HepG2 (cell line): ENCODE measurements at regions not wholly inside any gene's neighbourhood (a gene's known extent, or its start where the extent isn't known, plus 50 kb on each side); places are given as distances from the start of the nearest gene placed in this dataset.

Source experiments
- ATAC-seq: fragments of 200-7000 bp; cut with Tn5 transposase; 3 replicates; pipeline ENCODE4 v1.9.1; 2020; ENCODE audit warnings: mild to moderate bottlenecking, moderate library complexity
- BruUV-seq: library from RNA; stranded (reverse); fragments of 400-500 nt; replicated peaks from 2 replicates; lab custom pipeline; 2021; lab: Mats Ljungman, UMichigan
- CTCF ChIA-PET: fragments of 300-600 bp; formaldehyde crosslinking; extraction: SDS; loops from one replicate; lab custom pipeline; 2021; ENCODE audit warnings: low total read pairs, inconsistent platforms, low intra/inter-chr PET ratio; lab: Yijun Ruan, JAX
- POLR2A ChIA-PET: fragments of 350-600 bp; sonication (Branson Sonifier 250); formaldehyde crosslinking; loops from one replicate; lab custom pipeline; 2020; ENCODE audit warnings: antibody characterized with exemption, inconsistent platforms; lab: Yijun Ruan, JAX
- DNase-seq: peaks from one replicate; pipeline ENCODE4 v3.0.0-alpha.2; 2015; ENCODE audit warnings: low spot score
- FAIRE-seq: peaks from 3 replicates; lab custom pipeline; 2011; peaks lifted over from hg19 to GRCh38; lab: Jason Lieb, UNC
- H2AFZ ChIP-seq: one replicate; pipeline ENCODE4 v1.6.1; 2011; ENCODE audit warnings: low read length, inconsistent platforms
- H3K27ac ChIP-seq: fragments of 300-600 bp; 3 replicates; pipeline ENCODE4 v1.8.0; 2011; ENCODE audit warnings: mixed run types, mild to moderate bottlenecking, mixed read lengths, low read length, inconsistent platforms; ENCODE audit not compliant: insufficient read depth; ENCODE audit errors: extremely low read length
- H3K27me3 ChIP-seq, 2 experiments: fragments of 200-600 bp in 1 of 2; 2 replicates in 1 of 2; 3 replicates in 1 of 2; pipeline versions ENCODE4 v1.6.0 to v1.8.0; 2011; ENCODE audit warnings: low read length in 2 of 2, mild to moderate bottlenecking in 2 of 2, moderate library complexity in 2 of 2, inconsistent platforms in 1 of 2; ENCODE audit not compliant: insufficient read depth in 2 of 2, control insufficient read depth in 1 of 2
- H3K36me3 ChIP-seq, 2 experiments: fragments of 200-600 bp in 1 of 2; replicated peaks in 1 of 2; 2 replicates in 1 of 2; 3 replicates in 1 of 2; pipeline versions ENCODE4 v1.5.1 to v1.8.0; 2011; ENCODE audit warnings: low read length in 2 of 2, inconsistent platforms in 1 of 2; ENCODE audit not compliant: insufficient read depth in 2 of 2, control insufficient read depth in 1 of 2
- H3K4me1 ChIP-seq: 2 replicates; pipeline ENCODE4 v1.5.1; 2012; ENCODE audit warnings: low read length, inconsistent platforms; ENCODE audit not compliant: insufficient read depth
- H3K4me2 ChIP-seq: 2 replicates; pipeline ENCODE4 v1.6.0; 2011; ENCODE audit warnings: low read depth, low read length, inconsistent platforms
- H3K4me3 ChIP-seq, 3 experiments: fragments of 200-600 bp in 1 of 3; sonication (generic), shearing (Covaris generic) in 1 of 3; replicated peaks in 1 of 3; 2 replicates each; pipeline ENCODE4 v1.5.1; 2011 to 2016; ENCODE audit warnings: low read length in 3 of 3, inconsistent platforms in 2 of 3, low read depth in 2 of 3, mild to moderate bottlenecking in 2 of 3, control low read depth in 1 of 3, mixed read lengths in 1 of 3; ENCODE audit not compliant: insufficient read depth in 1 of 3
- H3K79me2 ChIP-seq: one replicate; pipeline ENCODE4 v1.6.1; 2011; ENCODE audit warnings: low read length, inconsistent platforms; ENCODE audit not compliant: insufficient read depth
- H3K9ac ChIP-seq: 2 replicates; pipeline ENCODE4 v1.6.0; 2011; ENCODE audit warnings: mild to moderate bottlenecking, low read depth, low read length, inconsistent platforms; ENCODE audit not compliant: insufficient read depth
- H3K9me3 ChIP-seq: 2 replicates; pipeline ENCODE4 v1.5.1; 2012; ENCODE audit warnings: mild to moderate bottlenecking, low read length
- H4K20me1 ChIP-seq: 2 replicates; pipeline ENCODE4 v1.6.0; 2011; ENCODE audit warnings: inconsistent platforms, mild to moderate bottlenecking, low read length, moderate library complexity; ENCODE audit not compliant: insufficient read depth
- FOXA1 ChIP-seq, 2 experiments: fragments of 450-650 bp in 1 of 2; sonication (generic) in 1 of 2; formaldehyde crosslinking in 1 of 2; IDR thresholded peaks; 2 replicates each; pipeline versions ENCODE4 v1.4.0 to v1.6.1; 2016 to 2020; ENCODE audit warnings: missing genetic modification reagents in 1 of 2
- HES4 ChIP-seq: sonication (generic); formaldehyde crosslinking; IDR thresholded peaks from 2 replicates; pipeline ENCODE4 v1.9.0; 2021; ENCODE audit warnings: mild to moderate bottlenecking, missing genetic modification reagents, borderline replicate concordance
- HNF4G ChIP-seq, 2 experiments: sonication (generic) in 1 of 2; formaldehyde crosslinking in 1 of 2; IDR thresholded peaks; 2 replicates each; pipeline versions ENCODE4 v1.4.0 to v1.6.1; 2011 to 2020; ENCODE audit warnings: borderline replicate concordance in 2 of 2, low read depth in 2 of 2, mild to moderate bottlenecking in 2 of 2, low read length in 1 of 2, missing genetic modification reagents in 1 of 2, moderate library complexity in 1 of 2
- MAFF ChIP-seq: IDR thresholded peaks from 2 replicates; pipeline ENCODE4 v1.6.1; 2011; ENCODE audit warnings: low read depth, low read length, improper control_type of control experiment
- MAFK ChIP-seq, 2 experiments: IDR thresholded peaks in 1 of 2; conservative IDR thresholded peaks in 1 of 2; 2 replicates each; pipeline ENCODE4 v1.6.1; 2011; ENCODE audit warnings: improper control_type of control experiment in 2 of 2, low read length in 2 of 2
- MXI1 ChIP-seq: IDR thresholded peaks from 3 replicates; pipeline ENCODE4 v1.6.1; 2012; ENCODE audit warnings: low read depth, low read length, inconsistent platforms, borderline replicate concordance
- NONO ChIP-seq, 2 experiments: fragments of 450-650 bp in 1 of 2; sonication (generic) in 1 of 2; formaldehyde crosslinking in 1 of 2; IDR thresholded peaks in 1 of 2; conservative IDR thresholded peaks in 1 of 2; 2 replicates each; pipeline versions ENCODE4 v1.6.1 to v1.8.0; 2017 to 2022; ENCODE audit warnings: mild to moderate bottlenecking in 1 of 2, missing genetic modification reagents in 1 of 2, moderate library complexity in 1 of 2
- NR2C2 ChIP-seq: sonication (generic); formaldehyde crosslinking; IDR thresholded peaks from 2 replicates; pipeline ENCODE4 v1.4.0; 2020; ENCODE audit warnings: missing genetic modification reagents, mild to moderate bottlenecking, moderate library complexity, borderline replicate concordance
- PAWR ChIP-seq: sonication (generic); formaldehyde crosslinking; IDR thresholded peaks from 2 replicates; pipeline ENCODE4 v1.4.0; 2020; ENCODE audit warnings: missing genetic modification reagents, mild to moderate bottlenecking, borderline replicate concordance
- ZNF383 ChIP-seq: sonication (generic); formaldehyde crosslinking; IDR thresholded peaks from 2 replicates; pipeline ENCODE4 v1.4.0; 2020; ENCODE audit warnings: missing genetic modification reagents, mild to moderate bottlenecking, borderline replicate concordance
- WGBS: methylation state at CpG from one replicate; pipeline ENCODE4 v1.1.6; 2017; ENCODE audit warnings: low lambda C conversion rate; 5-methylcytosine and 5-hydroxymethylcytosine counted together
- in situ Hi-C: cut with HindIII; loops from 2 replicates; pipeline ENCODE4 v1.10.0; 2017; ENCODE audit warnings: low pct_unique_long_range_greater_than_20kb; ENCODE audit not compliant: extremely low pct_ligation_motif_present
- intact Hi-C: fragments of 100-400 bp; cut with micrococcal nuclease; formaldehyde crosslinking; loops from one replicate; pipeline ENCODE4 v1.10.0; 2022; ENCODE audit not compliant: unreplicated experiment
- TF ChIP-seq, protein P1 (sequence below): sonication (generic); formaldehyde crosslinking; IDR thresholded peaks from 2 replicates; pipeline ENCODE4 v1.9.0; 2021; ENCODE audit warnings: missing genetic modification reagents, mild to moderate bottlenecking, borderline replicate concordance

DNA sequence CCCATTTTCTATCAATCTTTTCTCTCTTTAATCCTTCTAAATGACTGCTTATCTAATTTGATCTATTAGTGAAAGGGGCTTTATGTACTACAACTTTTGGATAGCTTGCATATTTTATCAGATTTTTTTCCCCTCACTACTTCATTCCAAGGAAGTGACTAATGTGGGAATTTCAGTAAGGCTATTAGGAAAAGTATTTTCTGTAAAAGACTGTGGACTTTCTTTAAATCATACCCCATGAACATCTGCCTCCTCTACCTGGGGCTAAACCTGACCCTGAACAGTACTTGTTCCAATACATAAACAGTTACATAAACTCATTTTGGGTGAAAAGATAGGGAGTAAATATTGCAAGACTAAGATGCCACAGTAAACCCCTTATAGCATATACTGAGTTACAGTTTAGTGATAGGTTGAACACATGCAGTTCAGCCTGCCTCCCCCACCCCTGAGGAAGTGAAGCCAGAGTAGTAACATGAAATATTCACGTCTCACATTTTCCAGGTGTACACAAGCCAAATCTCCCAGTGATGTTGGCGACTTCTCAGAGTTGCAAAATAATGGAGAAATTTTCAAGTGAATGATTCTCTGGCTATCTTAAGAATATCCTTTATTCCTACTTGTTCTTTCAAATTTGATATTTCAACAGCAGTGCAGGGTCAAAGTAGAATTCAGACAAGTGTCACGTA, 590.9 kb upstream of the ZEB2 start:
- H4K20me1 ChIP-seq: no peaks in the 10 kb centered on the region
- H3K79me2 ChIP-seq: no peaks in the 10 kb centered on the region
- H3K36me3 ChIP-seq: no peaks in the 10 kb centered on the region
- in situ Hi-C loops: no loop called here
- CTCF ChIA-PET: no interaction called here
- 3% methylated on average over 3 of the region's 3 CpGs for WGBS
- no peak overlapping the region for H3K27ac ChIP-seq
- no TSS peak for BruUV-seq
- TF ChIP-seq PAWR (CRISPR knock-in tag) (no peak), NONO (IDR thresholded peaks at IDR 0.05) (no peak), NONO (CRISPR knock-in tag; conservative IDR thresholded peaks at IDR 0.05) (no peak), HES4 (CRISPR knock-in tag) (no peak), FOXA1 (IDR thresholded peaks at IDR 0.05) (no peak), FOXA1 (CRISPR knock-in tag; IDR thresholded peaks at IDR 0.05) (no peak)
- no peak overlapping the region for H3K4me2 ChIP-seq
- peaks cover 10% of the 10 kb centered on the region for H3K4me1 ChIP-seq
- FAIRE-seq: no peak
- no peak overlapping the region for H2AFZ ChIP-seq
- intact Hi-C loops: no loop called here
- DNase-seq: no peak
- no peak overlapping the region for H3K4me3 ChIP-seq
- POLR2A ChIA-PET: no interaction called here
- ATAC-seq: no peak
- no peaks in the 10 kb centered on the region for H3K9me3 ChIP-seq
- no peak overlapping the region for H3K9ac ChIP-seq
- no peaks in the 10 kb centered on the region for H3K27me3 ChIP-seq

DNA sequence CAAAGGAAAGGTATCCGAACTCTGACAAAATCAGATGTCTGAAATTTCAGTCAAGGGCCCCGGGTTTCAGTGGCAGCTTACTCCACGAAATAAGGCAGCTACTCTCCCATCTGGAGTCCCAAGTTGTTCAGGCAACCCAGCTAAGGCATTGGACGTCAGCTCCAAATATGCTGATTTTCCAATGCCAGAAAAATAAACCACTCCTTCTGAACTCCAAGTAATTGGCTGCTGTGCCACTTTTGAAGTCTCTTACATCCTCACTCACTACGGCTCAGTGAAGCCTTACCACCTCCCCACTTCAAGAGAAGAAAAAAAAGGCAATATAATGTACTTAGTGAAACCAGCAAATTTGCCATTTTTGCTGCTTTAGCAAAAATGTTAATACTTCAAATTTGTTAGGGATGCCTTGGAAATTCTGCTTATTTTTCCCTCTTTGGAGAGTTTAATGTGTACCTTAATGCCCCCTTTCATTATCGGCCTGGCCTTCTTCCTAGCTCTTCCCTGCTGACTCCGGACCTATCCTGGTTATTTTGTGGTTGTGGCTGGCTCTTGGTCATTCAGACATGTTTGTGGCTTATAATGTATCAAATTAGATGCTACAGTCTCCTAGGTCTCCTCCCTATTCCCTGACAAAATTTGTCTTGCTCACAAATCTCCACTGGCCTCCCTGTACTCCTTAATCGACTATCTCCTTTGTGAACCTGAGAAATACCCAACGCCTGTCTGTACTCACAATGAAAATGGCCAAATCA, 589.2 kb upstream of the ZEB2 start:
- Histone ChIP-seq H3K4me3 (no peak overlapping the region), H3K4me1 (peaks cover 10% of the 10 kb centered on the region), H3K79me2 (no peaks in the 10 kb centered on the region), H3K9ac (no peak overlapping the region), H2AFZ (no peak overlapping the region), H3K27me3 (no peaks in the 10 kb centered on the region), H4K20me1 (no peaks in the 10 kb centered on the region), H3K4me2 (peak overlapping the region; percentile 34; the same call in 1 of the 2 replicates), H3K27ac (no peak overlapping the region), H3K9me3 (no peaks in the 10 kb centered on the region), H3K36me3 (no peaks in the 10 kb centered on the region)
- ChIA-PET CTCF (no interaction called here), POLR2A (no interaction called here)
- DNase-seq (no peak), ATAC-seq (no peak; the same call in none of the 3 replicates), FAIRE-seq (no peak)
- WGBS: 44% methylated on average over 9 of the region's 9 CpGs
- in situ Hi-C loops (no loop called here), intact Hi-C loops (no loop called here)
- no TSS peak for BruUV-seq
- TF ChIP-seq ZNF383 (CRISPR knock-in tag) (no peak), NR2C2 (CRISPR knock-in tag) (0 out of 2 replicates have a peak, but pooled peaks have one; percentile 3), MAFF (peak; percentile 50; the same call in 1 of the 2 replicates), MXI1 (no peak), MAFK (conservative IDR thresholded peaks at IDR 0.05 in 1 of 2, IDR thresholded peaks at IDR 0.05 in 1 of 2; ENCODE audit: low read length in 2 of 2) (peak; percentile 67 to 76), HNF4G (IDR thresholded peaks at IDR 0.05; ENCODE audit: borderline replicate concordance, low read depth, low read length) (no peak), HNF4G (CRISPR knock-in tag; IDR thresholded peaks at IDR 0.05; ENCODE audit: borderline replicate concordance, low read depth) (no peak)
- TF ChIP-seq, protein P1, sequence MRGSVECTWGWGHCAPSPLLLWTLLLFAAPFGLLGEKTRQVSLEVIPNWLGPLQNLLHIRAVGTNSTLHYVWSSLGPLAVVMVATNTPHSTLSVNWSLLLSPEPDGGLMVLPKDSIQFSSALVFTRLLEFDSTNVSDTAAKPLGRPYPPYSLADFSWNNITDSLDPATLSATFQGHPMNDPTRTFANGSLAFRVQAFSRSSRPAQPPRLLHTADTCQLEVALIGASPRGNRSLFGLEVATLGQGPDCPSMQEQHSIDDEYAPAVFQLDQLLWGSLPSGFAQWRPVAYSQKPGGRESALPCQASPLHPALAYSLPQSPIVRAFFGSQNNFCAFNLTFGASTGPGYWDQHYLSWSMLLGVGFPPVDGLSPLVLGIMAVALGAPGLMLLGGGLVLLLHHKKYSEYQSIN (CRISPR knock-in tag): no peak
